GM12878 (cell line): ENCODE measurements at regions not wholly inside any gene's neighbourhood (a gene's known extent, or its start where the extent isn't known, plus 50 kb on each side); places are given as distances from the start of the nearest gene placed in this dataset.

Source experiments
- ATAC-seq: fragments of 200-7000 bp; cut with Tn5 transposase; 3 replicates; pipeline ENCODE4 v1.9.1; 2020; ENCODE audit warnings: mild to moderate bottlenecking, moderate library complexity
- BruUV-seq: library from RNA; stranded (reverse); fragments of 400-500 nt; replicated peaks from 2 replicates; lab custom pipeline; 2021; lab: Mats Ljungman, UMichigan
- CTCF ChIA-PET: fragments of 300-600 bp; sonication (Branson Sonifier 250); formaldehyde crosslinking; extraction: SDS; loops from one replicate; lab custom pipeline; 2021; ENCODE audit warnings: inconsistent platforms; lab: Yijun Ruan, JAX
- POLR2A ChIA-PET: fragments of 350-600 bp; formaldehyde crosslinking; extraction: SDS; loops from one replicate; lab custom pipeline; 2021; ENCODE audit warnings: inconsistent platforms; lab: Charles Lee
- RAD21 ChIA-PET: fragments of 300-600 bp; sonication (Branson Sonifier 250); formaldehyde crosslinking; loops from one replicate; lab custom pipeline; 2023; ENCODE audit warnings: antibody characterized with exemption; ENCODE audit not compliant: unreplicated experiment; lab: Charles Lee
- SMC1A ChIA-PET: fragments of 300-600 bp; sonication (Branson Sonifier 250); formaldehyde crosslinking; loops from one replicate; lab custom pipeline; 2023; ENCODE audit not compliant: unreplicated experiment, uncharacterized antibody; lab: Charles Lee
- DNase-seq: peaks from one replicate; pipeline ENCODE4 v3.0.0-alpha.2; 2011; ENCODE audit warnings: low read depth, low spot score
- FAIRE-seq: peaks from 3 replicates; lab custom pipeline; 2011; peaks lifted over from hg19 to GRCh38; lab: Jason Lieb, UNC
- H2AFZ ChIP-seq: 2 replicates; pipeline ENCODE4 v1.6.0; 2011; ENCODE audit warnings: low read depth, low read length, control low read depth; ENCODE audit not compliant: control insufficient read depth
- H3K27ac ChIP-seq: 2 replicates; pipeline ENCODE4 v1.5.1; 2011; ENCODE audit warnings: control low read depth; ENCODE audit not compliant: control insufficient read depth, insufficient read depth
- H3K27me3 ChIP-seq, 2 experiments: replicated peaks in 1 of 2; 2 replicates each; pipeline versions ENCODE4 v1.6.0 to v1.6.1; 2011; ENCODE audit warnings: low read length in 1 of 2; ENCODE audit not compliant: control insufficient read depth in 2 of 2, insufficient read depth in 2 of 2
- H3K36me3 ChIP-seq, 2 experiments: 2 replicates each; pipeline ENCODE4 v1.5.1; 2011; ENCODE audit warnings: low read length in 1 of 2; ENCODE audit not compliant: control insufficient read depth in 2 of 2, insufficient read depth in 2 of 2
- H3K4me1 ChIP-seq: 2 replicates; pipeline ENCODE4 v1.6.1; 2011; ENCODE audit warnings: mild to moderate bottlenecking, low read length, moderate library complexity, mixed read lengths; ENCODE audit not compliant: control insufficient read depth, insufficient read depth
- H3K4me2 ChIP-seq: 2 replicates; pipeline ENCODE4 v1.6.0; 2011; ENCODE audit warnings: control low read depth; ENCODE audit not compliant: control insufficient read depth, insufficient read depth
- H3K4me3 ChIP-seq: fragments of 200-600 bp; sonication (generic); 2 replicates; pipeline ENCODE4 v1.5.1; 2016
- H3K79me2 ChIP-seq: 2 replicates; pipeline ENCODE4 v1.6.0; 2011; ENCODE audit warnings: low read length; ENCODE audit not compliant: control insufficient read depth, insufficient read depth
- H3K9ac ChIP-seq: 2 replicates; pipeline ENCODE4 v1.8.0; 2011; ENCODE audit warnings: low read length, control low read depth, mixed read lengths; ENCODE audit not compliant: control insufficient read depth, insufficient read depth
- H3K9me3 ChIP-seq: replicated peaks from 3 replicates; pipeline ENCODE4 v1.5.1; 2011; ENCODE audit warnings: mild to moderate bottlenecking, low read length; ENCODE audit not compliant: control insufficient read depth, insufficient read depth
- H4K20me1 ChIP-seq: 2 replicates; pipeline ENCODE4 v1.6.0; 2011; ENCODE audit not compliant: control insufficient read depth, insufficient read depth
- ATF7 ChIP-seq: fragments of 450-650 bp; IDR thresholded peaks from 2 replicates; pipeline ENCODE4 v1.6.1; 2016; ENCODE audit warnings: low read depth, mild to moderate bottlenecking
- CBX5 ChIP-seq: sonication (generic); IDR thresholded peaks from 2 replicates; pipeline ENCODE4 v1.6.1; 2016; ENCODE audit warnings: low read depth, moderate library complexity, mild to moderate bottlenecking, inconsistent platforms
- ETV6 ChIP-seq, 2 experiments: fragments of 450-650 bp in 1 of 2; IDR thresholded peaks in 1 of 2; conservative IDR thresholded peaks in 1 of 2; 2 replicates each; pipeline ENCODE4 v1.6.1; 2014; ENCODE audit warnings: antibody characterized with exemption in 1 of 2, borderline replicate concordance in 1 of 2, low read depth in 1 of 2, mild to moderate bottlenecking in 1 of 2, moderate library complexity in 1 of 2
- GABPA ChIP-seq: IDR thresholded peaks from 2 replicates; pipeline ENCODE4 v1.6.1; 2014; ENCODE audit warnings: antibody characterized with exemption, low read depth, mild to moderate bottlenecking, inconsistent platforms
- IRF5 ChIP-seq: fragments of 450-650 bp; IDR thresholded peaks from 2 replicates; pipeline ENCODE4 v1.6.1; 2017; ENCODE audit warnings: borderline replicate concordance
- MAX ChIP-seq: IDR thresholded peaks from 2 replicates; pipeline ENCODE4 v1.6.1; 2012; ENCODE audit warnings: low read depth, low read length, improper control_type of control experiment
- NFXL1 ChIP-seq: fragments of 450-650 bp; IDR thresholded peaks from 2 replicates; pipeline ENCODE4 v1.6.1; 2017; ENCODE audit warnings: antibody characterized with exemption, mild to moderate bottlenecking, borderline replicate concordance
- NR2C1 ChIP-seq: fragments of 450-650 bp; IDR thresholded peaks from 2 replicates; pipeline ENCODE4 v1.6.1; 2017; ENCODE audit warnings: antibody characterized with exemption, mild to moderate bottlenecking, moderate library complexity
- NR2F1 ChIP-seq: fragments of 450-650 bp; conservative IDR thresholded peaks from 2 replicates; pipeline ENCODE4 v1.6.1; 2017; ENCODE audit warnings: mild to moderate bottlenecking
- RB1 ChIP-seq: fragments of 450-650 bp; formaldehyde crosslinking; IDR thresholded peaks from 2 replicates; pipeline ENCODE4 v1.6.1; 2017; ENCODE audit warnings: mild to moderate bottlenecking, borderline replicate concordance
- SMC3 ChIP-seq: IDR thresholded peaks from 2 replicates; pipeline ENCODE4 v1.6.1; 2011; ENCODE audit warnings: low read length, improper control_type of control experiment, borderline replicate concordance
- SUZ12 ChIP-seq: fragments of 200-600 bp; sonication (generic); IDR thresholded peaks from one replicate; pipeline ENCODE4 v1.6.1; 2018; ENCODE audit warnings: antibody characterized with exemption, mild to moderate bottlenecking; ENCODE audit not compliant: unreplicated experiment
- TARDBP ChIP-seq: IDR thresholded peaks from 2 replicates; pipeline ENCODE4 v1.6.1; 2016; ENCODE audit warnings: borderline replicate concordance
- ZBTB11 ChIP-seq: fragments of 450-650 bp; formaldehyde crosslinking; IDR thresholded peaks from 2 replicates; pipeline ENCODE4 v1.5.0; 2022; ENCODE audit warnings: mild to moderate bottlenecking, missing genetic modification characterization
- ZBTB40 ChIP-seq: fragments of 450-650 bp; IDR thresholded peaks from 2 replicates; pipeline ENCODE4 v1.6.1; 2016; ENCODE audit warnings: mild to moderate bottlenecking, moderate library complexity, borderline replicate concordance
- WGBS: methylation state at CpG from one replicate; pipeline ENCODE4 v1.1.6; 2016; ENCODE audit warnings: low lambda C conversion rate; ENCODE audit not compliant: insufficient replicate concordance, insufficient coverage; ENCODE audit errors: missing lambda C conversion rate; 5-methylcytosine and 5-hydroxymethylcytosine counted together
- in situ Hi-C: fragments of 300-500 bp; cut with MboI; formaldehyde crosslinking; loops from 9 replicates; pipeline ENCODE4 v1.14.3; 2018; ENCODE audit warnings: mixed read lengths
- intact Hi-C: fragments of 100-400 bp; cut with micrococcal nuclease; formaldehyde crosslinking; loops from one replicate; pipeline ENCODE4 v1.14.2; 2022; ENCODE audit not compliant: unreplicated experiment

GRCh38 chr21:28615276-28615675 is 377.4 kb downstream of the LTN1 start:
- H3K4me3 ChIP-seq: no peak overlapping the region
- FAIRE-seq (no peak), DNase-seq (no peak), ATAC-seq (no peak)
- no peak overlapping the region for H3K4me2 ChIP-seq
- H4K20me1 ChIP-seq: no peaks in the 10 kb centered on the region
- no peaks in the 10 kb centered on the region for H3K4me1 ChIP-seq
- H3K9me3 ChIP-seq: no peaks in the 10 kb centered on the region
- no peaks in the 10 kb centered on the region for H3K36me3 ChIP-seq
- H3K79me2 ChIP-seq: no peaks in the 10 kb centered on the region
- WGBS: 35% methylated on average over 3 of the region's 3 CpGs
- intact Hi-C loops (no loop called here), in situ Hi-C loops (no loop called here)
- ChIA-PET RAD21 (no interaction called here), POLR2A (no interaction called here), SMC1A (no interaction called here), CTCF (no interaction called here)
- H3K27ac ChIP-seq: no peak overlapping the region
- BruUV-seq: no TSS peak
- H3K9ac ChIP-seq: no peak overlapping the region
- no peaks in the 10 kb centered on the region for H3K27me3 ChIP-seq
- no peak overlapping the region for H2AFZ ChIP-seq
- TF ChIP-seq SMC3: no peak
- no peak for TF ChIP-seq ETV6 (conservative IDR thresholded peaks at IDR 0.05 in 1 of 2, IDR thresholded peaks at IDR 0.05 in 1 of 2; ENCODE audit: borderline replicate concordance in 1 of 2, low read depth in 1 of 2)
- TF ChIP-seq NR2C1: no peak
- no peak for TF ChIP-seq MAX
- TF ChIP-seq IRF5: no peak
- TF ChIP-seq NFXL1: no peak
- no peak for TF ChIP-seq ATF7
- no peak for TF ChIP-seq TARDBP
- TF ChIP-seq GABPA: no peak
- TF ChIP-seq RB1: no peak
- TF ChIP-seq ZBTB40: no peak
- TF ChIP-seq NR2F1: no peak
- no peak for TF ChIP-seq ZBTB11 (CRISPR knock-in tag)
- no peak for TF ChIP-seq SUZ12
- no peak for TF ChIP-seq CBX5
